SK-N-SH treated with all-trans-retinoic acid at 6 μM for 48 hours (cell line): ENCODE measurements at regions not wholly inside any gene's neighbourhood (a gene's known extent, or its start where the extent isn't known, plus 50 kb on each side); places are given as distances from the start of the nearest gene placed in this dataset.
"Not testable (repeated sequence)": the region's sequence is repeated elsewhere in the genome, so short reads cannot be mapped to it uniquely, and the experiment has no call there.

Experiments
- ATAC-seq: fragments of 200-7000 bp; cut with Tn5 transposase; 3 replicates; pipeline ENCODE4 v1.9.1; 2020; ENCODE audit warnings: mild to moderate bottlenecking, moderate library complexity
- ARNTL ChIP-seq: fragments of 450-650 bp; formaldehyde crosslinking; IDR thresholded peaks from 2 replicates; pipeline ENCODE4 v1.5.0; 2020; ENCODE audit warnings: low read depth, mild to moderate bottlenecking, moderate library complexity, borderline replicate concordance
- BACH2 ChIP-seq: fragments of 250-450 bp; sonication (Bioruptor Pico); IDR thresholded peaks from 2 replicates; pipeline ENCODE4 v1.9.0; 2021; ENCODE audit warnings: mild to moderate bottlenecking, borderline replicate concordance
- CSDC2 ChIP-seq: fragments of 250-450 bp; sonication (Bioruptor Pico); IDR thresholded peaks from 2 replicates; pipeline ENCODE4 v1.5.0; 2020; ENCODE audit warnings: mild to moderate bottlenecking, moderate library complexity
- ESRRG ChIP-seq: fragments of 250-450 bp; sonication (Bioruptor Pico); IDR thresholded peaks from 2 replicates; pipeline ENCODE4 v1.6.1; 2021; ENCODE audit warnings: mild to moderate bottlenecking
- GLIS3 ChIP-seq: fragments of 250-450 bp; sonication (Bioruptor Pico); IDR thresholded peaks from 2 replicates; pipeline ENCODE4 v1.5.0; 2020; ENCODE audit warnings: mild to moderate bottlenecking, moderate library complexity
- OSR1 ChIP-seq: fragments of 250-450 bp; sonication (Bioruptor Pico); IDR thresholded peaks from 2 replicates; pipeline ENCODE4 v1.8.0; 2022; ENCODE audit warnings: moderate library complexity, mild to moderate bottlenecking, inconsistent platforms
- PATZ1 ChIP-seq: fragments of 250-450 bp; sonication (Bioruptor Pico); IDR thresholded peaks from 2 replicates; pipeline ENCODE4 v1.8.0; 2020; ENCODE audit warnings: mild to moderate bottlenecking, moderate library complexity, borderline replicate concordance
- RARB ChIP-seq: fragments of 250-450 bp; sonication (Bioruptor Pico); IDR thresholded peaks from 2 replicates; pipeline ENCODE4 v1.8.0; 2021; ENCODE audit warnings: mild to moderate bottlenecking, moderate library complexity
- SNAI2 ChIP-seq: fragments of 250-450 bp; sonication (Bioruptor Pico); IDR thresholded peaks from 2 replicates; pipeline ENCODE4 v1.5.0; 2020; ENCODE audit warnings: mild to moderate bottlenecking, moderate library complexity
- TCF4 ChIP-seq: fragments of 250-450 bp; sonication (Bioruptor Pico); IDR thresholded peaks from 2 replicates; pipeline ENCODE4 v1.8.0; 2021; ENCODE audit warnings: mild to moderate bottlenecking, moderate library complexity, borderline replicate concordance
- TOX ChIP-seq: fragments of 250-450 bp; sonication (Bioruptor Pico); IDR thresholded peaks from 2 replicates; pipeline ENCODE4 v1.8.0; 2021; ENCODE audit warnings: mild to moderate bottlenecking, moderate library complexity, borderline replicate concordance
- ZC3H10 ChIP-seq: fragments of 250-450 bp; sonication (Bioruptor Pico); IDR thresholded peaks from 2 replicates; pipeline ENCODE4 v1.5.1; 2021; ENCODE audit warnings: mild to moderate bottlenecking, moderate library complexity
- ZFP3 ChIP-seq: fragments of 250-450 bp; sonication (Bioruptor Pico); IDR thresholded peaks from 2 replicates; pipeline ENCODE4 v1.5.0; 2020; ENCODE audit warnings: mild to moderate bottlenecking, moderate library complexity
- ZFP30 ChIP-seq: fragments of 450-650 bp; formaldehyde crosslinking; IDR thresholded peaks from 2 replicates; pipeline ENCODE4 v1.5.0; 2022; ENCODE audit warnings: mild to moderate bottlenecking, moderate library complexity
- ZNF565 ChIP-seq: fragments of 450-650 bp; formaldehyde crosslinking; conservative IDR thresholded peaks from 2 replicates; pipeline ENCODE4 v1.5.0; 2020; ENCODE audit warnings: low read depth, mild to moderate bottlenecking, moderate library complexity
- ZNF70 ChIP-seq: fragments of 450-650 bp; formaldehyde crosslinking; IDR thresholded peaks from 2 replicates; pipeline ENCODE4 v1.5.0; 2020; ENCODE audit warnings: mild to moderate bottlenecking, moderate library complexity
- ZNF8 ChIP-seq: fragments of 450-650 bp; formaldehyde crosslinking; IDR thresholded peaks from 2 replicates; pipeline ENCODE4 v1.5.0; 2020; ENCODE audit warnings: mild to moderate bottlenecking, moderate library complexity
- TF ChIP-seq, protein P1 (sequence below): fragments of 250-450 bp; sonication (Bioruptor Pico); IDR thresholded peaks from 2 replicates; pipeline ENCODE4 v1.8.0; 2021; ENCODE audit warnings: low read depth, mild to moderate bottlenecking, moderate library complexity, borderline replicate concordance
- TF ChIP-seq, protein P2 (sequence below): fragments of 250-450 bp; sonication (Bioruptor Pico); IDR thresholded peaks from 2 replicates; pipeline ENCODE4 v1.5.1; 2021; ENCODE audit warnings: mild to moderate bottlenecking, moderate library complexity
- TF ChIP-seq, protein P3 (sequence below): fragments of 250-450 bp; sonication (Bioruptor Pico); IDR thresholded peaks from 2 replicates; pipeline ENCODE4 v1.5.0; 2020; ENCODE audit warnings: mild to moderate bottlenecking, moderate library complexity

DNA sequence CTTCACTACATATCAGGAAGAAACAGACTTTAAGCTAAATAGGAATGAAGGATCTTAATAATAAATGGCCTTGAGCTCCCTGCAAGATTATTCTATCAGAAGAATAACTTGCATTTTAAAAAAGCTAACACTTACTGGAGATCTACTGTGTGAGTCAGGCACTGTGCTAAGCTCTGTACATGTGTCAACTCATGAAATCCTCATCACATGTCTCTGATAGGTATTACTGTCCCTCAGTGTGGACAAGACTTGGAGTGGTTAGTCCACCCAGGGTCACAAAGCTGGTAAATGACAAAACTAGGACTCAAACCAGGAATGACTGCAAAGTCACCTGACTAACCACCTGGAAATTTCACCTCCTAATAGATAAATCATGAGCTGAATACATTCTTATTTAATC is 57.1 kb upstream of the KCTD7 start:
- ATAC-seq, result no peak
- TF ChIP-seq TCF4 (CRISPR knock-in tag) (no peak), ZNF70 (CRISPR knock-in tag) (no peak), OSR1 (CRISPR knock-in tag) (no peak), PATZ1 (CRISPR knock-in tag) (no peak), BACH2 (CRISPR knock-in tag) (no peak), ZFP30 (no peak), ZFP3 (CRISPR knock-in tag) (no peak), ZNF565 (no peak), ZC3H10 (no peak)
- TF ChIP-seq, protein P1, sequence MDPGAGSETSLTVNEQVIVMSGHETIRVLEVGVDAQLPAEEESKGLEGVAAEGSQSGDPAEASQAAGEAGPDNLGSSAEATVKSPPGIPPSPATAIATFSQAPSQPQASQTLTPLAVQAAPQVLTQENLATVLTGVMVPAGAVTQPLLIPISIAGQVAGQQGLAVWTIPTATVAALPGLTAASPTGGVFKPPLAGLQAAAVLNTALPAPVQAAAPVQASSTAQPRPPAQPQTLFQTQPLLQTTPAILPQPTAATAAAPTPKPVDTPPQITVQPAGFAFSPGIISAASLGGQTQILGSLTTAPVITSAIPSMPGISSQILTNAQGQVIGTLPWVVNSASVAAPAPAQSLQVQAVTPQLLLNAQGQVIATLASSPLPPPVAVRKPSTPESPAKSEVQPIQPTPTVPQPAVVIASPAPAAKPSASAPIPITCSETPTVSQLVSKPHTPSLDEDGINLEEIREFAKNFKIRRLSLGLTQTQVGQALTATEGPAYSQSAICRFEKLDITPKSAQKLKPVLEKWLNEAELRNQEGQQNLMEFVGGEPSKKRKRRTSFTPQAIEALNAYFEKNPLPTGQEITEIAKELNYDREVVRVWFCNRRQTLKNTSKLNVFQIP (CRISPR knock-in tag), result no peak
- TF ChIP-seq, protein P2, sequence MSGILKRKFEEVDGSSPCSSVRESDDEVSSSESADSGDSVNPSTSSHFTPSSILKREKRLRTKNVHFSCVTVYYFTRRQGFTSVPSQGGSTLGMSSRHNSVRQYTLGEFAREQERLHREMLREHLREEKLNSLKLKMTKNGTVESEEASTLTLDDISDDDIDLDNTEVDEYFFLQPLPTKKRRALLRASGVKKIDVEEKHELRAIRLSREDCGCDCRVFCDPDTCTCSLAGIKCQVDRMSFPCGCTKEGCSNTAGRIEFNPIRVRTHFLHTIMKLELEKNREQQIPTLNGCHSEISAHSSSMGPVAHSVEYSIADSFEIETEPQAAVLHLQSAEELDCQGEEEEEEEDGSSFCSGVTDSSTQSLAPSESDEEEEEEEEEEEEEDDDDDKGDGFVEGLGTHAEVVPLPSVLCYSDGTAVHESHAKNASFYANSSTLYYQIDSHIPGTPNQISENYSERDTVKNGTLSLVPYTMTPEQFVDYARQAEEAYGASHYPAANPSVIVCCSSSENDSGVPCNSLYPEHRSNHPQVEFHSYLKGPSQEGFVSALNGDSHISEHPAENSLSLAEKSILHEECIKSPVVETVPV (CRISPR knock-in tag), result no peak
- TF ChIP-seq, all 23 proteins: peak for 0

GRCh38 chr7:66573782-66574495 is 54.7 kb upstream of the KCTD7 start:
- ATAC-seq, result not testable (repeated sequence)

GRCh38 chr7:66574768-66575167 is 53.9 kb upstream of the KCTD7 start:
- not testable (repeated sequence) for ATAC-seq

- ATAC-seq, result no peak
- TF ChIP-seq, protein P1 (CRISPR knock-in tag), result no peak
- no peak for TF ChIP-seq ESRRG (CRISPR knock-in tag)
- TF ChIP-seq ZNF8, result no peak
- TF ChIP-seq GLIS3 (CRISPR knock-in tag), result no peak
- TF ChIP-seq OSR1 (CRISPR knock-in tag), result no peak
- no peak for TF ChIP-seq ZNF70 (CRISPR knock-in tag)
- TF ChIP-seq, protein P3, sequence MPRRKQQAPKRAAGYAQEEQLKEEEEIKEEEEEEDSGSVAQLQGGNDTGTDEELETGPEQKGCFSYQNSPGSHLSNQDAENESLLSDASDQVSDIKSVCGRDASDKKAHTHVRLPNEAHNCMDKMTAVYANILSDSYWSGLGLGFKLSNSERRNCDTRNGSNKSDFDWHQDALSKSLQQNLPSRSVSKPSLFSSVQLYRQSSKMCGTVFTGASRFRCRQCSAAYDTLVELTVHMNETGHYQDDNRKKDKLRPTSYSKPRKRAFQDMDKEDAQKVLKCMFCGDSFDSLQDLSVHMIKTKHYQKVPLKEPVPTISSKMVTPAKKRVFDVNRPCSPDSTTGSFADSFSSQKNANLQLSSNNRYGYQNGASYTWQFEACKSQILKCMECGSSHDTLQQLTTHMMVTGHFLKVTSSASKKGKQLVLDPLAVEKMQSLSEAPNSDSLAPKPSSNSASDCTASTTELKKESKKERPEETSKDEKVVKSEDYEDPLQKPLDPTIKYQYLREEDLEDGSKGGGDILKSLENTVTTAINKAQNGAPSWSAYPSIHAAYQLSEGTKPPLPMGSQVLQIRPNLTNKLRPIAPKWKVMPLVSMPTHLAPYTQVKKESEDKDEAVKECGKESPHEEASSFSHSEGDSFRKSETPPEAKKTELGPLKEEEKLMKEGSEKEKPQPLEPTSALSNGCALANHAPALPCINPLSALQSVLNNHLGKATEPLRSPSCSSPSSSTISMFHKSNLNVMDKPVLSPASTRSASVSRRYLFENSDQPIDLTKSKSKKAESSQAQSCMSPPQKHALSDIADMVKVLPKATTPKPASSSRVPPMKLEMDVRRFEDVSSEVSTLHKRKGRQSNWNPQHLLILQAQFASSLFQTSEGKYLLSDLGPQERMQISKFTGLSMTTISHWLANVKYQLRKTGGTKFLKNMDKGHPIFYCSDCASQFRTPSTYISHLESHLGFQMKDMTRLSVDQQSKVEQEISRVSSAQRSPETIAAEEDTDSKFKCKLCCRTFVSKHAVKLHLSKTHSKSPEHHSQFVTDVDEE (CRISPR knock-in tag), result no peak
- no peak for TF ChIP-seq ZNF565
- TF ChIP-seq CSDC2 (CRISPR knock-in tag), result no peak
- no peak for TF ChIP-seq TCF4 (CRISPR knock-in tag)
- TF ChIP-seq BACH2 (CRISPR knock-in tag), result no peak
- TF ChIP-seq SNAI2 (CRISPR knock-in tag), result no peak
- TF ChIP-seq, protein P2 (CRISPR knock-in tag), result no peak
- TF ChIP-seq TOX (CRISPR knock-in tag), result no peak
- no peak for TF ChIP-seq RARB (CRISPR knock-in tag)
- no peak for TF ChIP-seq ZC3H10
- TF ChIP-seq ZFP30, result no peak
- no peak for TF ChIP-seq ARNTL (CRISPR knock-in tag)
- TF ChIP-seq ZFP3 (CRISPR knock-in tag), result no peak
These were observed 53.3 kb upstream of the KCTD7 start for GRCh38 chr7:66575398-66575797.
